OCI-LY7 (cell line): ENCODE measurements at regions not wholly inside any gene's neighbourhood (a gene's known extent, or its start where the extent isn't known, plus 50 kb on each side); places are given as distances from the start of the nearest gene placed in this dataset.
"Not testable (repeated sequence)": the region's sequence is repeated elsewhere in the genome, so short reads cannot be mapped to it uniquely, and the experiment has no call there.

ENCODE experiments used
- CTCF ChIP-seq: fragments of 200-600 bp; sonication (generic); conservative IDR thresholded peaks from 2 replicates; pipeline ENCODE4 v1.5.1; 2014; ENCODE audit warnings: mild to moderate bottlenecking, antibody characterized with exemption, low read length, moderate library complexity, mixed read lengths
- EZH2phosphoT487 ChIP-seq: fragments of 200-600 bp; sonication (generic); IDR thresholded peaks from 2 replicates; pipeline ENCODE4 v1.6.1; 2018; ENCODE audit warnings: low read depth, borderline replicate concordance, mild to moderate bottlenecking, mixed run types, antibody characterized with exemption, low read length, moderate library complexity, mixed read lengths

GRCh38 chr12:46474385-46474784 is 101.8 kb upstream of the SLC38A2 start:
- TF ChIP-seq CTCF, EZH2phosphoT487: not testable (repeated sequence)
